Esophagus muscularis mucosa (tissue), 4 donors: ENCODE measurements at regions not wholly inside any gene's neighbourhood (a gene's known extent, or its start where the extent isn't known, plus 50 kb on each side); places are given as distances from the start of the nearest gene placed in this dataset.

Source experiments
- CTCF ChIP-seq, 3 experiments: fragments of 200-600 bp in 2 of 3; fragments of 450-650 bp in 1 of 3; sonication (generic) in 2 of 3; IDR thresholded peaks; one replicate each; pipeline ENCODE4 v1.5.1; 2017 to 2019; ENCODE audit warnings: antibody characterized with exemption in 3 of 3, mild to moderate bottlenecking in 2 of 3, moderate library complexity in 1 of 3
- EP300 ChIP-seq: sonication (generic); formaldehyde crosslinking; IDR thresholded peaks from one replicate; pipeline ENCODE4 v1.6.1; 2017; ENCODE audit warnings: antibody characterized with exemption
- POLR2A ChIP-seq: fragments of 450-650 bp; IDR thresholded peaks from one replicate; pipeline ENCODE4 v1.6.1; 2017; ENCODE audit warnings: antibody characterized with exemption, moderate library complexity, mild to moderate bottlenecking, low read depth
- POLR2AphosphoS5 ChIP-seq, 2 donors: sonication (generic); formaldehyde crosslinking; IDR thresholded peaks; one replicate each; pipeline ENCODE4 v1.6.1; 2017; ENCODE audit warnings: antibody characterized with exemption in 2 of 2

GRCh38 chr4:30160140-30160539, 560.0 kb upstream of the PCDH7 start:
- no peak for TF ChIP-seq POLR2A
- TF ChIP-seq CTCF (IDR thresholded peaks at IDR 0.05), result no peak
- no peak for TF ChIP-seq POLR2AphosphoS5 (IDR thresholded peaks at IDR 0.05)
- TF ChIP-seq EP300, result no peak
